ENCODE measurements at regions not wholly inside any gene's neighbourhood (a gene's known extent, or its start where the extent isn't known, plus 50 kb on each side); places are given as distances from the start of the nearest gene placed in this dataset.

DNA sequence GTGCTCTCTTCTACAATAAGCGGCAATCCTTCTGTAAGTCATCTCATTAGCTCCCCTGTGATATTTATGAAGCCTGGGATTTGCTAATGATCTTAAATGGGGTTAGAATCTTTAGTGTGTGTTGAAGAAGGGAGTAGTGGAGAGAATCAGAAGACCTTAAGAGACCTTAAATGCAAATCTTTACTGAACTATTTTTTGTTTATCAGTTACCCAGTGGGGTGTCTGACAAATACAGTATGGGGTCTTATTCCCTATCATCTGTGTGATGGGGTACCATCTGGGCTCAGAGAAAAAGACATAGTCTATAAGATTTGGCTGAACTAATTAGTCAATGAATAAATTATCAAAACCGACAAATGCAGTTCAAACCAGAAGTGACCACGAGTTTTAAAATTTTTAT, 378.4 kb upstream of the SGCD start:
- TF ChIP-seq, protein P1, sequence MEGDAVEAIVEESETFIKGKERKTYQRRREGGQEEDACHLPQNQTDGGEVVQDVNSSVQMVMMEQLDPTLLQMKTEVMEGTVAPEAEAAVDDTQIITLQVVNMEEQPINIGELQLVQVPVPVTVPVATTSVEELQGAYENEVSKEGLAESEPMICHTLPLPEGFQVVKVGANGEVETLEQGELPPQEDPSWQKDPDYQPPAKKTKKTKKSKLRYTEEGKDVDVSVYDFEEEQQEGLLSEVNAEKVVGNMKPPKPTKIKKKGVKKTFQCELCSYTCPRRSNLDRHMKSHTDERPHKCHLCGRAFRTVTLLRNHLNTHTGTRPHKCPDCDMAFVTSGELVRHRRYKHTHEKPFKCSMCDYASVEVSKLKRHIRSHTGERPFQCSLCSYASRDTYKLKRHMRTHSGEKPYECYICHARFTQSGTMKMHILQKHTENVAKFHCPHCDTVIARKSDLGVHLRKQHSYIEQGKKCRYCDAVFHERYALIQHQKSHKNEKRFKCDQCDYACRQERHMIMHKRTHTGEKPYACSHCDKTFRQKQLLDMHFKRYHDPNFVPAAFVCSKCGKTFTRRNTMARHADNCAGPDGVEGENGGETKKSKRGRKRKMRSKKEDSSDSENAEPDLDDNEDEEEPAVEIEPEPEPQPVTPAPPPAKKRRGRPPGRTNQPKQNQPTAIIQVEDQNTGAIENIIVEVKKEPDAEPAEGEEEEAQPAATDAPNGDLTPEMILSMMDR (conservative IDR thresholded peaks at IDR 0.05): no peak
- TF ChIP-seq EZH2 (IDR thresholded peaks at IDR 0.05; ENCODE audit: low read depth): no peak

Measured in PC-9 (cell line).